Colonic mucosa (tissue), 4 donors: ENCODE measurements at regions not wholly inside any gene's neighbourhood (a gene's known extent, or its start where the extent isn't known, plus 50 kb on each side); places are given as distances from the start of the nearest gene placed in this dataset.

Source experiments
- DNase-seq: peaks from one replicate; pipeline ENCODE4 v3.0.0-alpha.2; 2020
- H3K27ac ChIP-seq: fragments of 200-600 bp; one replicate; pipeline ENCODE4 v1.8.0; 2021
- H3K27me3 ChIP-seq: fragments of 200-600 bp; one replicate; pipeline ENCODE4 v1.8.0; 2021
- H3K36me3 ChIP-seq: fragments of 200-600 bp; one replicate; pipeline ENCODE4 v1.8.0; 2021
- H3K4me1 ChIP-seq: fragments of 200-600 bp; one replicate; pipeline ENCODE4 v1.8.0; 2021; ENCODE audit warnings: mild to moderate bottlenecking
- H3K4me3 ChIP-seq: fragments of 200-600 bp; one replicate; pipeline ENCODE4 v1.8.0; 2021
- H3K9ac ChIP-seq, 2 donors: one replicate each; pipeline ENCODE4 v1.7.0; 2013; ENCODE audit warnings: control low read depth in 2 of 2, low read depth in 2 of 2, low read length in 2 of 2
- H3K9me3 ChIP-seq: fragments of 200-600 bp; one replicate; pipeline ENCODE4 v1.8.0; 2021
- CTCF ChIP-seq: fragments of 200-600 bp; IDR thresholded peaks from one replicate; pipeline ENCODE4 v1.8.0; 2022; ENCODE audit warnings: antibody characterized with exemption, mild to moderate bottlenecking
- intact Hi-C: fragments of 100-400 bp; cut with DNase I; formaldehyde crosslinking; loops from one replicate; pipeline ENCODE4 v1.14.1; 2022
- donor health status: healthy.
- donor health status: DM: no; HTN: no; CAD: no.
- donor health status: DM: no; HTN: no; CAD: no.

DNA sequence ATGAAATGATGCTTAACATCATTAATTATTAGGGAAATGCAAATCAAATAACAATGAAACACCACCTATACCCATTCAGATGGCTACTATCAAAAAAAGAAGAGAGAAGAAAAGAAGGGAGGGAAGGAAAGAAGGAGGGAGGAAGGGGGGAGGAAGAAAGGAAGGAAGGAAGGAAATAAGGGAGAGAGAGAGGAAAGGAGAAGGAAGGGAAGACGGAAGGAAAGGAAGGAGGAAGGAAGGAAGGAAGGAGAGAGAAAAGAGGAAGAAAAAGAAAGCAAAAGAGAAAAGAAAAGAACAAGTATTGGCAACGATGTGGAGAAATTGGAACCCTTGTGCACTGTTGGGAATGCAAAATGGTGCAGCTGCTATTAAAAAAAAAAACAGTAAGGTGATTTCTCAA lies 363.3 kb downstream of the TNS1 start:
- intact Hi-C loops: no loop called here
- Histone ChIP-seq H3K27me3 (no peaks in the 10 kb centered on the region), H3K4me1 (no peaks in the 10 kb centered on the region), H3K9me3 (no peaks in the 10 kb centered on the region), H3K27ac (no peak overlapping the region), H3K4me3 (no peak overlapping the region), H3K36me3 (no peaks in the 10 kb centered on the region), H3K9ac (no peak overlapping the region)
- TF ChIP-seq CTCF: no peak
- DNase-seq: no peak

DNA sequence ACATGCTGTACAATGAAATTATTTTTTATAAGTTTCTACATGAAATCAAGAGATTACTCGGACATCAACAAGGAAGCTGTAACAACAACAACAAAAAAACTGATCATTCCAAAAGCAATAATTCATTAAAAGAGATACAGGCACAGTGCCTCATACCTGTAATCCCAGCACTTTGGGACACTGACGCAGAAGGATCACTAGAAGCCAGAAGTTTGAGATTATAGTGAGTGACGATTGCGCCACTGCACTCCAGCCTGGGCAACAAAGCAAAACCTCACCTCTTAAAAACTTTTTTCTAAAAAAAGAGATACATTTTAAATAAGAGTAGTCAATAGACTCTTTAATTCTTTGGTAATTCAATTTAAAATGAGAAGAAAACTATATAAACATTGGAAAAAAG lies 364.3 kb downstream of the TNS1 start:
- intact Hi-C loops: no loop called here
- Histone ChIP-seq H3K9me3 (no peaks in the 10 kb centered on the region), H3K27me3 (no peaks in the 10 kb centered on the region), H3K36me3 (no peaks in the 10 kb centered on the region), H3K4me1 (no peaks in the 10 kb centered on the region), H3K27ac (no peak overlapping the region), H3K9ac (no peak overlapping the region), H3K4me3 (no peak overlapping the region)
- no peak for TF ChIP-seq CTCF
- DNase-seq: no peak

GRCh38 chr2:217638031-217638430 lies 364.8 kb downstream of the TNS1 start:
- Histone ChIP-seq H3K27me3 (no peaks in the 10 kb centered on the region), H3K4me3 (no peak overlapping the region), H3K36me3 (no peaks in the 10 kb centered on the region), H3K9me3 (no peaks in the 10 kb centered on the region), H3K27ac (no peak overlapping the region), H3K9ac (no peak overlapping the region), H3K4me1 (no peaks in the 10 kb centered on the region)
- intact Hi-C loops: no loop called here
- DNase-seq: no peak
- TF ChIP-seq CTCF: no peak

DNA sequence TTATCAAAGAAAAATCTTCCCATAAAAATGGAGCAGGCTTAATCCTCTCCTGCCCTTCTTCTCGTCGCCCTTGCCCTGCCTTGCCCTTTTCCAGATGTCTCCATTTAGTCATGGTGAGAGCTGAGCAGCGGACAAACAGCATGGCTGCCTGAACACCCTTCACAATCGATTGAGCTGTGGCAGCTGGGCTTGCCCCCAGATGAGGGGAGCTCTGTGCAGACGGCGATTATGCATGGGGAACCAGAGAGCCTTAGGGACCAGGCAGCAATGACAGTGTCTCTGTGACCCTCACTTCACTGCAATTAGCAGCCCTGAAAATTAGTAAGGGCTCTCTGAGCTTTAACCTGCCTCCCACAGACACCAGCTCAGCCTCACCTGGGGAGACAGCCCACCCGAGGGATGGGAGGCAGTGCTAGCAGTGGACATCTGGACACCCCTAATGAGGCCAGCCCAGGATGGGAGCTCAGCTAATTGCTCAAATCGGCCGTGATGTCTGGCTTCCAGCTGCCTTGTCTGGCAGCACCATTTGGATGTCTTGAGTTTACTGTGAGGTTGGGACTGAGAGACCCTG lies 365.7 kb downstream of the TNS1 start:
- DNase-seq: no peak
- Histone ChIP-seq H3K27ac (no peak overlapping the region), H3K9ac (peak overlapping the region in 1 of 2 donors; percentile 8), H3K9me3 (no peaks in the 10 kb centered on the region), H3K27me3 (no peaks in the 10 kb centered on the region), H3K4me3 (no peak overlapping the region), H3K4me1 (no peaks in the 10 kb centered on the region), H3K36me3 (no peaks in the 10 kb centered on the region)
- no peak for TF ChIP-seq CTCF
- intact Hi-C loops: no loop called here

- Histone ChIP-seq H3K9ac (no peak overlapping the region), H3K27ac (no peak overlapping the region)
- intact Hi-C loops: no loop called here
These were observed 366.2 kb downstream of the TNS1 start for GRCh38 chr2:217636578-217636977.

More at GRCh38 chr2:217636578-217636977, 366.2 kb downstream of the TNS1 start:
- no peak for TF ChIP-seq CTCF
- Histone ChIP-seq H3K4me1 (no peaks in the 10 kb centered on the region), H3K4me3 (no peak overlapping the region), H3K9me3 (no peaks in the 10 kb centered on the region), H3K27me3 (no peaks in the 10 kb centered on the region), H3K36me3 (no peaks in the 10 kb centered on the region)
- DNase-seq: no peak
